HG02885 (cell line): ENCODE measurements at regions not wholly inside any gene's neighbourhood (a gene's known extent, or its start where the extent isn't known, plus 50 kb on each side); places are given as distances from the start of the nearest gene placed in this dataset.

Source experiments
- ATAC-seq: cut with Tn5 transposase; IDR thresholded peaks from one replicate; pipeline ENCODE4 v1.9.1; 2021; ENCODE audit warnings: mild to moderate bottlenecking; ENCODE audit not compliant: unreplicated experiment, poor library complexity

- no peak for ATAC-seq
Observed at GRCh38 chr2:129760669-129761068, 218.8 kb upstream of the RAB6C start.

GRCh38 chr2:129761569-129762021 lies 217.9 kb upstream of the RAB6C start:
- ATAC-seq, result no peak

GRCh38 chr2:129762386-129763189 lies 216.9 kb upstream of the RAB6C start:
- no peak for ATAC-seq

- ATAC-seq, result no peak
Observed at GRCh38 chr2:129763190-129763846, 216.1 kb upstream of the RAB6C start.

- ATAC-seq, result no peak
Observed at GRCh38 chr2:129763966-129764365, 215.5 kb upstream of the RAB6C start.

- no peak for ATAC-seq
Observed at GRCh38 chr2:129764376-129765325, 214.8 kb upstream of the RAB6C start.

- no peak for ATAC-seq
Observed at GRCh38 chr2:129765326-129765677, 214.2 kb upstream of the RAB6C start.

- no peak for ATAC-seq
Observed at GRCh38 chr2:129765678-129766351, 213.7 kb upstream of the RAB6C start.

- no peak for ATAC-seq
Observed at GRCh38 chr2:129766374-129766993, 213.0 kb upstream of the RAB6C start.

GRCh38 chr2:129767346-129768035 lies 212.0 kb upstream of the RAB6C start:
- ATAC-seq, result no peak

GRCh38 chr2:129768036-129768386 lies 211.5 kb upstream of the RAB6C start:
- no peak for ATAC-seq

- no peak for ATAC-seq
Observed at GRCh38 chr2:129768485-129769184, 210.8 kb upstream of the RAB6C start.

GRCh38 chr2:129769185-129769991 lies 210.1 kb upstream of the RAB6C start:
- no peak for ATAC-seq

GRCh38 chr2:129771418-129772189 lies 207.9 kb upstream of the RAB6C start:
- ATAC-seq, result no peak

GRCh38 chr2:129772190-129772579 lies 207.3 kb upstream of the RAB6C start:
- no peak for ATAC-seq

- no peak for ATAC-seq
Observed at GRCh38 chr2:129775952-129776653, 203.4 kb upstream of the RAB6C start.

GRCh38 chr2:129777146-129777545 lies 202.3 kb upstream of the RAB6C start:
- no peak for ATAC-seq
